Urinary bladder (tissue), 3 donors: ENCODE measurements at regions not wholly inside any gene's neighbourhood (a gene's known extent, or its start where the extent isn't known, plus 50 kb on each side); places are given as distances from the start of the nearest gene placed in this dataset.

ENCODE experiments used
- DNase-seq: peaks from one replicate; pipeline ENCODE4 v3.0.0-alpha.2; 2015; ENCODE audit errors: extremely low spot score
- H3K27ac ChIP-seq: one replicate; pipeline ENCODE4 v1.5.1; 2013; ENCODE audit warnings: low read depth, mild to moderate bottlenecking, moderate library complexity
- H3K36me3 ChIP-seq: one replicate; pipeline ENCODE4 v1.6.1; 2013; ENCODE audit warnings: mild to moderate bottlenecking, moderate library complexity; ENCODE audit not compliant: insufficient read depth
- H3K4me1 ChIP-seq: one replicate; pipeline ENCODE4 v1.6.1; 2013; ENCODE audit warnings: mild to moderate bottlenecking, moderate library complexity; ENCODE audit not compliant: insufficient read depth
- H3K4me3 ChIP-seq: one replicate; pipeline ENCODE4 v1.5.1; 2013; ENCODE audit warnings: low read depth, low read length
- WGBS: extraction: QIAGEN DNeasy Blood & Tissue Kit; methylation state at CpG from one replicate; pipeline ENCODE4 v1.1.7; 2013; 5-methylcytosine and 5-hydroxymethylcytosine counted together
- donor health status: healthy with polysubstance abuse.
- donor health status: healthy.

GRCh38 chr9:124198331-124198730, 59.4 kb upstream of the NEK6 start:
- 88% methylated on average over 5 of the region's 5 CpGs for WGBS
- Histone ChIP-seq H3K4me1 (no peaks in the 10 kb centered on the region), H3K27ac (no peak overlapping the region), H3K4me3 (no peak overlapping the region), H3K36me3 (no peaks in the 10 kb centered on the region)
- no peak for DNase-seq

- H3K36me3 ChIP-seq, result no peaks in the 10 kb centered on the region
- H3K27ac ChIP-seq, result no peak overlapping the region
- no peaks in the 10 kb centered on the region for H3K4me1 ChIP-seq
- no peak overlapping the region for H3K4me3 ChIP-seq
- no peak for DNase-seq
- WGBS, result 81% methylated on average over 4 of the region's 4 CpGs
Measured at GRCh38 chr9:124198948-124199347, 58.8 kb upstream of the NEK6 start.

DNA sequence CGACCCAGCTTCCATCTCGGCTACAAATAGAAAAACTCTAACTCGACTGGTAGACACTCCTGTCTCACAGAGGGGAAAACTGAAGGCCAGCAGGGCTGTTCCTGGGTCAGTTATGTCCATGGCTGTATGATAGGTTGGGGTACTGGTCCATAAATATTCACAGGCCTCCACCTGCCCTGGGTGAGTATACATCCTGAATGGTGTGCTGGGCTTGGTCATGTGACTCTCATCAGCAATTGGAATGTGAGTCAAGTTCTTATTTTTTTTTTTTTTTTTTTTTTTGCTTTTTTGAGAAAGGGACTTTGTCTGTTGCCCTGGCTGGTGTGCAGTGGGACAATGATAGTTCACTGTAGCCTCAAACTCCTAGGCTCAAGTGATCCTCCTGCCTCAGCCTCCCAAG, 58.3 kb upstream of the NEK6 start:
- Histone ChIP-seq H3K27ac (no peak overlapping the region), H3K4me1 (no peaks in the 10 kb centered on the region), H3K36me3 (no peaks in the 10 kb centered on the region), H3K4me3 (no peak overlapping the region)
- no peak for DNase-seq
- 84% methylated on average over 3 of the region's 3 CpGs for WGBS

DNA sequence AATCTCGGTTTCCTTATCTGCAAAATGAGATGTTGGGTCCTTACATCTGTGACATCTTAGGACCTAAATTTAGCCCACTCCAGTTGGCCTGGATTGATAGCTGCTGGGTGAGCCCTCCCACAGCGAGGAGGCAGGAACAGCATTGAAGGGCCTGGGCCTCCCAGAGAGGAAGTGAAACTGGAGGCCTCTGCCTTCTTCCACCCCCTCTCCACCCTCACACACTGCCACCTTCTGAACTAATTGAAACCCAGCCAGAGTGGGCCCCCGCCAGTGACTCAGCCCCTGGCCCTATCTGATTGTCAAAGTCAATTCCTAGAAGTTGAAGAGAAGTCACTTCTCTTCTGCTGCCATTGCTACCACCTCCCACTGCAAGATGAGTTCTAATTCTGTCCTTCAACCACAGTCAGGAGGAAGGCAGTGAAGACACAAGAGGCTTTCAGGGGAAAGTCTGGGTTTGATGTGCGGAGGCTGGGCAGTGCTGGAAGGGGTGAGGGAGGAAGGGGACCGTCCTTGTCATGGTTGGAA, 55.2 kb upstream of the NEK6 start:
- 71% methylated on average over 5 of the region's 5 CpGs for WGBS
- DNase-seq, result no peak
- Histone ChIP-seq H3K4me3 (no peak overlapping the region), H3K36me3 (no peaks in the 10 kb centered on the region), H3K4me1 (no peaks in the 10 kb centered on the region), H3K27ac (no peak overlapping the region)

- WGBS, result 85% methylated on average over 2 of the region's 2 CpGs
- Histone ChIP-seq H3K4me1 (no peaks in the 10 kb centered on the region), H3K4me3 (no peak overlapping the region), H3K27ac (no peak overlapping the region), H3K36me3 (no peaks in the 10 kb centered on the region)
- no peak for DNase-seq
Measured at GRCh38 chr9:124205686-124206352, 51.9 kb upstream of the NEK6 start.

GRCh38 chr9:124206391-124206790, 51.4 kb upstream of the NEK6 start:
- H3K36me3 ChIP-seq, result no peaks in the 10 kb centered on the region
- no peak for DNase-seq
- WGBS, result 87% methylated on average over 2 of the region's 2 CpGs
- H3K27ac ChIP-seq, result no peak overlapping the region
- no peaks in the 10 kb centered on the region for H3K4me1 ChIP-seq
- H3K4me3 ChIP-seq, result no peak overlapping the region
